GM12872 (cell line): ENCODE measurements at regions not wholly inside any gene's neighbourhood (a gene's known extent, or its start where the extent isn't known, plus 50 kb on each side); places are given as distances from the start of the nearest gene placed in this dataset.

Source experiments
- CTCF ChIP-seq: IDR thresholded peaks from 3 replicates; pipeline ENCODE4 v1.5.1; 2011; ENCODE audit warnings: low read depth, mild to moderate bottlenecking, low read length, moderate library complexity; ENCODE audit not compliant: insufficient read depth

GRCh38 chr13:73341748-73342147 lies 282.9 kb downstream of the KLF5 start:
- no peak for TF ChIP-seq CTCF

GRCh38 chr13:73340069-73340468 lies 281.3 kb downstream of the KLF5 start:
- no peak for TF ChIP-seq CTCF

GRCh38 chr13:73339086-73339485 lies 280.3 kb downstream of the KLF5 start:
- no peak for TF ChIP-seq CTCF

GRCh38 chr13:73338389-73338788 lies 279.6 kb downstream of the KLF5 start:
- TF ChIP-seq CTCF = no peak

- TF ChIP-seq CTCF = no peak
Measured at GRCh38 chr13:73337532-73337931, 278.7 kb downstream of the KLF5 start.

GRCh38 chr13:73336773-73337172 lies 278.0 kb downstream of the KLF5 start:
- TF ChIP-seq CTCF = no peak

GRCh38 chr13:73335944-73336343 lies 277.1 kb downstream of the KLF5 start:
- TF ChIP-seq CTCF = no peak

GRCh38 chr13:73335210-73335609 lies 276.4 kb downstream of the KLF5 start:
- no peak for TF ChIP-seq CTCF
